ENCODE measurements at regions not wholly inside any gene's neighbourhood (a gene's known extent, or its start where the extent isn't known, plus 50 kb on each side); places are given as distances from the start of the nearest gene placed in this dataset.

GRCh38 chr4:41473176-41473575 lies 64.8 kb upstream of the LIMCH1 start:
- TF ChIP-seq CTCF (conservative IDR thresholded peaks at IDR 0.05; ENCODE audit: low read depth, low read length) (no peak), EZH2 (IDR thresholded peaks at IDR 0.05; ENCODE audit: low read length, unreplicated experiment) (no peak)

Measured in PC-3 (cell line).